Gastrocnemius medialis (tissue), 4 donors: ENCODE measurements at regions not wholly inside any gene's neighbourhood (a gene's known extent, or its start where the extent isn't known, plus 50 kb on each side); places are given as distances from the start of the nearest gene placed in this dataset.

Experiments
- ATAC-seq, 2 donors: fragments of 150-250 bp; one replicate each; pipeline ENCODE4 v1.9.1; 2016
- DNase-seq, 2 donors: peaks; one replicate each; pipeline ENCODE4 v3.0.0-alpha.2; 2019
- H3K27ac ChIP-seq, 4 donors: fragments of 200-600 bp; sonication (generic); 1 replicate in 1 of 4; 2 replicates in 3 of 4; pipeline ENCODE4 v1.5.1; 2016 to 2018; ENCODE audit warnings: mild to moderate bottlenecking in 2 of 4, moderate library complexity in 1 of 4
- H3K27me3 ChIP-seq, 3 donors: fragments of 200-600 bp; sonication (generic) in 2 of 3; 1 replicate in 1 of 3; 2 replicates in 2 of 3; pipeline versions ENCODE4 v1.5.1 to v1.6.0; 2016 to 2019; ENCODE audit warnings: mild to moderate bottlenecking in 1 of 3, moderate library complexity in 1 of 3
- H3K36me3 ChIP-seq, 2 donors: fragments of 200-600 bp; sonication (generic) in 1 of 2; one replicate each; pipeline ENCODE4 v1.5.1; 2017 to 2018
- H3K4me1 ChIP-seq, 2 donors: fragments of 200-600 bp; sonication (generic) in 1 of 2; one replicate each; pipeline ENCODE4 v1.5.1; 2016 to 2017; ENCODE audit warnings: mild to moderate bottlenecking in 2 of 2
- H3K4me3 ChIP-seq, 4 donors: fragments of 200-600 bp; sonication (generic) in 3 of 4; 1 replicate in 1 of 4; 2 replicates in 3 of 4; pipeline ENCODE4 v1.5.1; 2016 to 2019; ENCODE audit warnings: mild to moderate bottlenecking in 2 of 4
- H3K9me3 ChIP-seq, 3 donors: fragments of 200-600 bp; sonication (generic) in 2 of 3; 1 replicate in 1 of 3; 2 replicates in 2 of 3; pipeline ENCODE4 v1.5.1; 2016 to 2019
- CTCF ChIP-seq, 5 experiments: fragments of 450-650 bp in 3 of 5; fragments of 200-600 bp in 2 of 5; sonication (generic) in 2 of 5; IDR thresholded peaks in 4 of 5; conservative IDR thresholded peaks in 1 of 5; 1 replicate in 4 of 5; 2 replicates in 1 of 5; pipeline ENCODE4 v1.5.1; 2016 to 2019; ENCODE audit warnings: antibody characterized with exemption in 5 of 5, mild to moderate bottlenecking in 3 of 5, moderate library complexity in 3 of 5
- POLR2A ChIP-seq, 2 donors: fragments of 450-650 bp; IDR thresholded peaks; one replicate each; pipeline ENCODE4 v1.6.1; 2017; ENCODE audit warnings: antibody characterized with exemption in 2 of 2, mild to moderate bottlenecking in 2 of 2, moderate library complexity in 2 of 2
- in situ Hi-C, 4 donors: fragments of 200-750 bp; cut with MboI; loops; one replicate each; pipeline versions ENCODE4 v1.15.0 to v1.8.0; 2017; ENCODE audit warnings: low sequenced_read_pairs in 4 of 4
- intact Hi-C: fragments of 100-400 bp; cut with DNase I; formaldehyde crosslinking; loops from one replicate; pipeline ENCODE4 v1.15.1; 2023; ENCODE audit warnings: low total_unique reads

GRCh38 chr18:60722742-60723141 is 350.2 kb upstream of the MC4R start:
- intact Hi-C loops: no loop called here

GRCh38 chr18:60732143-60732542 is 359.6 kb upstream of the MC4R start:
- in situ Hi-C loops: no loop called here
- intact Hi-C loops: no loop called here
- no peaks in the 10 kb centered on the region for H3K4me1 ChIP-seq

More at GRCh38 chr18:60722742-60723141, 350.2 kb upstream of the MC4R start:
- H3K27me3 ChIP-seq: no peaks in the 10 kb centered on the region
- H3K9me3 ChIP-seq: no peaks in the 10 kb centered on the region
- H3K36me3 ChIP-seq: no peaks in the 10 kb centered on the region
- DNase-seq (no peak), ATAC-seq (no peak)
- TF ChIP-seq CTCF (IDR thresholded peaks at IDR 0.05 in 4 of 5, conservative IDR thresholded peaks at IDR 0.05 in 1 of 5): no peak
- no peak for TF ChIP-seq POLR2A (IDR thresholded peaks at IDR 0.05)
- in situ Hi-C loops: no loop called here
- no peak overlapping the region for H3K27ac ChIP-seq
- H3K4me1 ChIP-seq: no peaks in the 10 kb centered on the region
- no peak overlapping the region for H3K4me3 ChIP-seq

GRCh38 chr18:60739212-60739611 is 366.6 kb upstream of the MC4R start:
- Histone ChIP-seq H3K27me3 (no peaks in the 10 kb centered on the region), H3K36me3 (no peaks in the 10 kb centered on the region), H3K4me3 (no peak overlapping the region), H3K4me1 (no peaks in the 10 kb centered on the region), H3K27ac (no peak overlapping the region), H3K9me3 (no peaks in the 10 kb centered on the region)
- ATAC-seq (no peak), DNase-seq (no peak)
- in situ Hi-C loops (no loop called here), intact Hi-C loops (no loop called here)
- no peak for TF ChIP-seq POLR2A (IDR thresholded peaks at IDR 0.05)
- no peak for TF ChIP-seq CTCF (IDR thresholded peaks at IDR 0.05 in 4 of 5, conservative IDR thresholded peaks at IDR 0.05 in 1 of 5)

More at GRCh38 chr18:60732143-60732542, 359.6 kb upstream of the MC4R start:
- H3K27ac ChIP-seq: no peak overlapping the region
- ATAC-seq (no peak), DNase-seq (no peak)
- no peaks in the 10 kb centered on the region for H3K9me3 ChIP-seq
- H3K27me3 ChIP-seq: no peaks in the 10 kb centered on the region
- no peaks in the 10 kb centered on the region for H3K36me3 ChIP-seq
- H3K4me3 ChIP-seq: no peak overlapping the region
- TF ChIP-seq POLR2A (IDR thresholded peaks at IDR 0.05) (no peak), CTCF (IDR thresholded peaks at IDR 0.05 in 4 of 5, conservative IDR thresholded peaks at IDR 0.05 in 1 of 5) (no peak)

GRCh38 chr18:60740313-60740712 is 367.7 kb upstream of the MC4R start:
- no peaks in the 10 kb centered on the region for H3K4me1 ChIP-seq
- H3K9me3 ChIP-seq: no peaks in the 10 kb centered on the region
- no peak for TF ChIP-seq CTCF (IDR thresholded peaks at IDR 0.05 in 4 of 5, conservative IDR thresholded peaks at IDR 0.05 in 1 of 5)
- TF ChIP-seq POLR2A (IDR thresholded peaks at IDR 0.05): no peak
- in situ Hi-C loops (no loop called here), intact Hi-C loops (no loop called here)
- ATAC-seq (no peak), DNase-seq (no peak)
- H3K4me3 ChIP-seq: no peak overlapping the region
- no peak overlapping the region for H3K27ac ChIP-seq
- H3K36me3 ChIP-seq: no peaks in the 10 kb centered on the region
- H3K27me3 ChIP-seq: no peaks in the 10 kb centered on the region

GRCh38 chr18:60746491-60746890 is 373.9 kb upstream of the MC4R start:
- no peaks in the 10 kb centered on the region for H3K9me3 ChIP-seq
- no peak for TF ChIP-seq POLR2A (IDR thresholded peaks at IDR 0.05)
- no peak for TF ChIP-seq CTCF (IDR thresholded peaks at IDR 0.05 in 4 of 5, conservative IDR thresholded peaks at IDR 0.05 in 1 of 5)
- DNase-seq: no peak
- peaks cover 0 to 10% of the 10 kb centered on the region in 2 donors for H3K4me1 ChIP-seq
- H3K27me3 ChIP-seq: no peaks in the 10 kb centered on the region
- no peak for ATAC-seq
- peak overlapping the region in 1 of 4 donors; percentile 28 for H3K27ac ChIP-seq
- intact Hi-C loops (no loop called here), in situ Hi-C loops (no loop called here)
- H3K36me3 ChIP-seq: no peaks in the 10 kb centered on the region
- no peak overlapping the region for H3K4me3 ChIP-seq
